GM18873 (cell line): ENCODE measurements at regions not wholly inside any gene's neighbourhood (a gene's known extent, or its start where the extent isn't known, plus 50 kb on each side); places are given as distances from the start of the nearest gene placed in this dataset.

Source experiments
- ATAC-seq: cut with Tn5 transposase; IDR thresholded peaks from one replicate; pipeline ENCODE4 v1.9.1; 2021; ENCODE audit warnings: mild to moderate bottlenecking, moderate library complexity, moderate number of reproducible peaks; ENCODE audit not compliant: unreplicated experiment, low FRiP score

- no peak for ATAC-seq
Observed at GRCh38 chr7:123401295-123401694, 133.1 kb downstream of the IQUB start.

GRCh38 chr7:123400196-123400595 lies 134.2 kb downstream of the IQUB start:
- ATAC-seq: no peak

- ATAC-seq: no peak
Observed at GRCh38 chr7:123398921-123399320, 135.5 kb downstream of the IQUB start.

- no peak for ATAC-seq
Observed at GRCh38 chr7:123397746-123398338, 136.6 kb downstream of the IQUB start.

- no peak for ATAC-seq
Observed at GRCh38 chr7:123393623-123394022, 140.8 kb downstream of the IQUB start.

DNA sequence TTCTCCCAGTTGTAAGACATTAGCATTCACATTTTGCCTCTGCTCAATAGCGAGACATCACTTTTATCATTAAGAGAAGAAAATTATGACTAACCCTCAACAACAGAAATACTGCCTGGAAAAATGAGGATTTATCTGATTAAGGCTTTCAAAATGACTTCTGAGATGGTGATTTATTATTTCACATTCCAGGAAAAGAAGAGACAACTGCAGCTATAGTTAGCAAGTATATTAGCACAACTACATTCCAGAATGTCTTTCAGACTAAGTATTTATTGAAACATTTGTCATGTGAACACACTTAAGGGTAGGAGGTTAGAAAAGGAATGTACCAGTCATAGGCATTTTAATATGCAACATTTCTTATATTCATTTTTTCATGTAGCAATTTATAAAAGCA lies 162.0 kb downstream of the IQUB start:
- ATAC-seq: no peak

DNA sequence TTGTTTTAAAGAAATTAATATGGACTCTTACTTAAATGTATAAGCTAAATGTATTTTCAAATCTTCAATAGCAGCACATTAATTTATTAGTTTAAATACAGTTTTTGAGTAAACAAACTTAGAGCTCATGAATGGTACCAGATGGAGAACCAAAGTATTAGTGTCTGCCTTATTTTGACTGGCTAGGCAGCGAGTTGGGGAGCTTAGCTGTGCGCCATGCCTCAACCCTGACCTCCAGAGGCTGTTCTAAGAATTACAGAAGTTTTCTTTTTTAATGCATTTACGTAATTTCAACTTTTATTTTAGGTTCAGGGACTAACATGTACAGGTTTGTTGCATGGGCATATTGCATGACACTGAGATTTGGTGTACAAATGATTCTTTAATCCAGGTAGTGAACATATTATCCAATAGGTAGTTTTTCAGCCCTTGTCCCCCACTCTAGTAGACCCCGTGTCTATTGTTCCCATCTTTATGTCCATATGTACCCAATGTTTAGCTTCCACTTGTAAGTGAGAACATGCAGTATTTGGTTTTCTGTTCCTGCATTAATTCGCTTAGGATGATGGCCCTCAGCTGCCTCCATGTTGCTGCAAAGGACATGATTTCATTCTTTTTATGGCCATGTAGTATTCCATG lies 166.8 kb downstream of the IQUB start:
- peak; percentile 86 for ATAC-seq

DNA sequence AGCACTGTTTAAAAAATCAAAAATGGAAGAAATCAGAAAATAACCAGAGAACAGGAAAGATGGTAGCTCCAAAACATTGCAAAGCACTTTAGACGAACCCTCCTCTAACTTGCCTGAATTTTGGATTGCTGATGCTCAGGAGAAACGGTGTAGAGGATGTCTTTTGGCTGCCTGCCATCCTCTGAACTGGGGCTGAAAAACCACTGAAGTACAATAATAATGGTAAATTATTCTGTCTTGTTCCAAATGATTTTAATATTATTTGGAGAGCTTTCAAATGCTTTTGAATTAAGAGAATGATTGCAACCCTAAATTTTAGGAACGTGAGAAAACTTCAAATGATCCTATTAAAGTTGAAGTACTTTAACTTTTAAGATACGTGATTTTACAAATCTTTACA lies 167.3 kb upstream of the SLC13A1 start:
- ATAC-seq: no peak

DNA sequence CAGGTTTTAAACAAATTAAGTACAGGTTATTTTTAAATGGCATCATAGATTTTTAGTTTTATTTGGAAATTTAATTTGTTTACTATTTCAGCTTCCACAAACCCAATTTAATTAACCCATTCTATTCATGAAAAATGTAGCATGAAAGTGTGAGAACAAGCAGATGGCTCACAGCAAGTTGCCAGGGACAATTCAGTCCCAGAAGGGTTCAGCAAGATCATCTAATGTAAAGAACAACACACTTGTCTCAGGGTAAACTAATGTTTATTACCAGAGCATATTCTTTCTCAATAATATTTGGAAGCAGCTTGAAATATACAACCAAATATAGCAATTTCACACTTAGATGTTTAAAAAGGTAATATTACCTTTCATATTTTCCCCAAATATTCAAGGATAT lies 166.9 kb upstream of the SLC13A1 start:
- no peak for ATAC-seq

DNA sequence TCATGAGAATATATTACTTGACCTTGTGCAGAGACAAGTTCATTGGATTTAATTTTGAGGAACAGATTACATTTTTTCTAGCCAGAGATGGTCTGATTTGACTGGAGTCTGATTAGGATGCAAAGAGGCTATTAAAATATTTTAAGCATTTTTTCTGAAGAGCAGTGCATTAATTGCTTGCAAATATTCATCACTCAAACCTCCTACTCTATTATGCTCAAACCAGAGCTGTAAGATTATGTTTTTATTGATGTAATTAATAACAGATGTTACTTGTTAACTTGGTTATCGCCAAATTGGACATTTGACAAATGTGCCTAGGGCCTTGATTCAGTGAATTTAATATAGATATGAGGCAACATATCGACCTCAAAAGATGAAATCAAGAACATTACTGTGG lies 160.9 kb upstream of the SLC13A1 start:
- ATAC-seq: no peak

- no peak for ATAC-seq
Observed at GRCh38 chr7:123355576-123356190, 155.9 kb upstream of the SLC13A1 start.

DNA sequence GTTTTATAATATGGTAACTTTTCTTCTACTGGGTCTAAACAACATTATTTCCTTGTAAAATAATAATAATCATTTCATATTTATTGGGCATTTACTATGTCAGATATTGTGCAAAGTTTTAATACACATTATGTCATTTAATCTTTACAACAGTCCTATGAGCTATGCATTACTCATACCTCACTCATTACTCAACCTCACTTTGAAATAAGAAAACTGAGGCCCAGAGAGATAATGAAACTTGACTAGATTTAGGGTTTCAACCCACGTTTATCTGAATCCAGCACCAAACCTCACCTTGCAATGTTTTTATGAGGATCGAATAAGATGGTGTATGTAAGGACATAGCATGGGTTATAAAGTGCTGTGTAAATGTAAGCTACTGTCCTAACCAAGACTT lies 153.2 kb upstream of the SLC13A1 start:
- ATAC-seq: no peak

GRCh38 chr7:123351516-123352505 lies 152.0 kb upstream of the SLC13A1 start:
- ATAC-seq: no peak

DNA sequence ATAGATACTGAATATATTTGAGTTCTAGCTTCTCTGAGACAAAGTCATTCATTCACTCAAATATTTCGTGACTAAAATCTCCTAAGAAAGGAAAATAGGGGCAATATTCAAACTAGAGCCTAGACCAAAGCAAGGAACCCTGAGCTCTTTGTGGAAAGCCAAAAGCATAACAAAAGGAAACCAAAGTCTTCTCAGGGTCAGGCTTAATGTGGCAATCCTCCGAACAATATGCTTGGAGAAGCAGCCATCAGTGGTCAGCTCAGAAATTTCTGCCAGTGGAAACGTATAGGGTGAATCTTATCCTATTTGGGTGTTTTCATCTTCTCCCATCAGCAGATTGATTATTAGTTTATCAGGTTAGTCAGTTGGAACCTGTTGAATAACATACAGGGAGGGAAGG lies 151.3 kb upstream of the SLC13A1 start:
- ATAC-seq: no peak

- no peak for ATAC-seq
Observed at GRCh38 chr7:123348690-123349089, 148.9 kb upstream of the SLC13A1 start.

- ATAC-seq: no peak
Observed at GRCh38 chr7:123346766-123347165, 147.0 kb upstream of the SLC13A1 start.

DNA sequence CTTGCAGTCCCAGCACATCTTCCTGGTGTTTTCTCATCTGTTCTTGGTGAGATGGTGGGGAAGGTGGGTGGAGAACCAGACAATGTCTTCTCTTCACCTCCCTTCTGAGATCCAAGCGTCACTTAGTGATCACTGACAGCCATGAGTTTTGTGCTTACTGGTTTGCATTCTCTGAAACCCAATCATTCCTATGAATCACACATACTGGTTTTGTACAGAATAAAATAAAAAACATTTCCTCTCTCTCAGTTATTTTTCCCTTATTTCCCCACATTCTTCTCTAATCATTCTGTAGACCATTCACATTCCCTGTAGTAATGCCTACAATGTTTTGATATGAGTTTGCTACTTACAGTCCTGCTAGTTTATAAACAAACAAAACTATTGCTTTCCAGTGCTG lies 143.8 kb upstream of the SLC13A1 start:
- ATAC-seq: no peak

GRCh38 chr7:123341102-123341501 lies 141.3 kb upstream of the SLC13A1 start:
- no peak for ATAC-seq

DNA sequence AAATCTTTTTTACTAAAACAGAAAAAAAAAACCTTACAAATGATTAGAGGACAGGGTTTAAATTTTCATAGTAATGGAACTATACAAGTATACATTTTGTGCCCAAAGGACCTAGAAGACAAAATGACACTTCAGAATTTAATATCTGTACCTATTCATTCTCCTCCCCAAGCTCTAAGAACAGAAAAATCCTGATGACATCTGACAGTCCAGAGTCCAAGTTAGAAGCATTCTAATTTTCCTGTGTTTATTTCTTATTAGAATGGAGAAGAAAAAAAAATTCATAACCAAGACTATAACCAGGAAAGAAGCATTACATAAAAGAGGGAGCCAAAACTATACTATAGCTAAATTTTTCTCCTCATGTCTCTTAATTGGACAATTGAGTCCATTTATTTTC lies 138.9 kb upstream of the SLC13A1 start:
- ATAC-seq: no peak

DNA sequence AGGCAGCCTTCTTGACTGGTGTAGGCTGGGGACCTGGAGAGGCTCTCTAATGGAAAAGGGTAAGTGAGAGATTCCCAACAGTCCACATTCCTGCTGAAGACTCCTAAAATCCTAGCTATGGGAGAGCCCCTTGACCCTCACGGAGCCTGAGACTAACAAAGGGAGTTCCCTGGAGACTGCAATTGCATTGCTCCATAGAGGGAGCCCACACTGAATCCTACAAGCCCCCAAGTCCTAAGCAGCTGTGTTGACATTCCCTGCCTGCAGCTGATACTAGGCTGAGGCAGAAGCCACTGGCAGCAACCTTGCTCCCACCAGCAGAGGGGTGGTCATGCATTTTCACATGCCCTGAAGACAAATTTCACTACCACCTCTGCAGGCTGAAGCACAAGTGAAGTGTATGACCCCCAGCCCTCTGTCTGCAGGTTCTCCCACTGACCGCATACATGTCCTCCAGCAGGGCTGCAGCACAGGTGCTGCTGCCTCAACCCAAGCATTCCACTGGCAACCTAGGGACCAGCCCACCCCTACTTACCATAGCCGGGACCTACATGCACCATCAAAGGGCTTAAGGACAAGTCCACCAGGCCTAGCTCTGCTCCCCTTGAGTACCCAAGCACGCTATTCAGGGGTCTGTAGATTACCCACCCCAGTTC lies 130.3 kb upstream of the SLC13A1 start:
- ATAC-seq: no peak
